GM13977 (cell line): ENCODE measurements at regions not wholly inside any gene's neighbourhood (a gene's known extent, or its start where the extent isn't known, plus 50 kb on each side); places are given as distances from the start of the nearest gene placed in this dataset.

Experiments
- DNase-seq: peaks from one replicate; pipeline ENCODE4 v3.0.0; 2012; ENCODE audit warnings: low spot score
- CTCF ChIP-seq: IDR thresholded peaks from 2 replicates; pipeline ENCODE4 v1.5.1; 2012; ENCODE audit warnings: mild to moderate bottlenecking, control low read depth; ENCODE audit not compliant: insufficient read depth; ENCODE audit errors: extremely low read depth, missing control alignments
- in situ Hi-C: fragments of 300-500 bp; cut with MboI; formaldehyde crosslinking; loops from one replicate; pipeline ENCODE4 v1.12.0; 2022; ENCODE audit warnings: low sequenced_read_pairs, low pct_unique_long_range_greater_than_20kb, mixed read lengths, inconsistent platforms; ENCODE audit not compliant: unreplicated experiment

GRCh38 chr4:71261633-71262121 lies 77.1 kb upstream of the SLC4A4 start:
- no peak for TF ChIP-seq CTCF
- in situ Hi-C loops = loop anchor here (25.0 kb wide), 1 partner anchor 451 kb away; no protein-coding TSS in a partner anchor

GRCh38 chr4:71262161-71262560 lies 76.7 kb upstream of the SLC4A4 start:
- in situ Hi-C loops = loop anchor here (25.0 kb wide), 1 partner anchor 450 kb away; no protein-coding TSS in a partner anchor
- DNase-seq = no peak
- no peak for TF ChIP-seq CTCF

More at GRCh38 chr4:71261633-71262121, 77.1 kb upstream of the SLC4A4 start:
- DNase-seq = no peak

- in situ Hi-C loops = loop anchor here (25.0 kb wide), 1 partner anchor 446 kb away; no protein-coding TSS in a partner anchor
- no peak for TF ChIP-seq CTCF
- peak; percentile 13 for DNase-seq
Observed at GRCh38 chr4:71266090-71266794, 72.6 kb upstream of the SLC4A4 start.

GRCh38 chr4:71267244-71267643 lies 71.6 kb upstream of the SLC4A4 start:
- TF ChIP-seq CTCF = no peak
- in situ Hi-C loops = loop anchor here (25.0 kb wide), 1 partner anchor 445 kb away; no protein-coding TSS in a partner anchor
- no peak for DNase-seq

- in situ Hi-C loops = loop anchor here (25.0 kb wide), 1 partner anchor 444 kb away; no protein-coding TSS in a partner anchor
- DNase-seq = no peak
- no peak for TF ChIP-seq CTCF
Observed at GRCh38 chr4:71268166-71268565, 70.7 kb upstream of the SLC4A4 start.

GRCh38 chr4:71269233-71269632 lies 69.6 kb upstream of the SLC4A4 start:
- no peak for TF ChIP-seq CTCF
- no peak for DNase-seq
- in situ Hi-C loops = loop anchor here (25.0 kb wide), 1 partner anchor 443 kb away; no protein-coding TSS in a partner anchor
